CD14-positive monocyte (primary cell): ENCODE measurements at regions not wholly inside any gene's neighbourhood (a gene's known extent, or its start where the extent isn't known, plus 50 kb on each side); places are given as distances from the start of the nearest gene placed in this dataset.

ENCODE experiments used
- DNase-seq, 3 donors: peaks; one replicate each; pipeline ENCODE4 v3.0.0-alpha.2; 2011 to 2022
- H2AFZ ChIP-seq: 2 replicates; pipeline ENCODE4 v1.6.0; 2012; ENCODE audit warnings: mild to moderate bottlenecking, low read depth, low read length, inconsistent platforms; ENCODE audit not compliant: insufficient read depth, poor library complexity, severe bottlenecking
- H3K27ac ChIP-seq, 2 donors: 1 replicate in 1 of 2; 2 replicates in 1 of 2; pipeline ENCODE4 v1.5.1; 2012 to 2013; ENCODE audit warnings: low read length in 2 of 2, control low read depth in 1 of 2, inconsistent platforms in 1 of 2, low read depth in 1 of 2, mild to moderate bottlenecking in 1 of 2
- H3K27me3 ChIP-seq, 2 donors: one replicate each; pipeline versions ENCODE4 v1.6.0 to v1.6.1; 2011 to 2013; ENCODE audit warnings: low read length in 2 of 2; ENCODE audit not compliant: control insufficient read depth in 2 of 2, insufficient read depth in 2 of 2
- H3K36me3 ChIP-seq, 2 donors: replicated peaks in 1 of 2; 1 replicate in 1 of 2; 2 replicates in 1 of 2; pipeline versions ENCODE4 v1.5.1 to v1.6.1; 2012 to 2013; ENCODE audit warnings: low read length in 2 of 2, control low read depth in 1 of 2, inconsistent platforms in 1 of 2, mild to moderate bottlenecking in 1 of 2; ENCODE audit not compliant: insufficient read depth in 2 of 2, control insufficient read depth in 1 of 2
- H3K4me1 ChIP-seq, 2 donors: 1 replicate in 1 of 2; 2 replicates in 1 of 2; pipeline versions ENCODE4 v1.5.1 to v1.6.1; 2012 to 2013; ENCODE audit warnings: low read length in 2 of 2, control low read depth in 1 of 2, inconsistent platforms in 1 of 2, mild to moderate bottlenecking in 1 of 2, moderate library complexity in 1 of 2; ENCODE audit not compliant: insufficient read depth in 2 of 2, control insufficient read depth in 1 of 2
- H3K4me2 ChIP-seq: replicated peaks from 2 replicates; pipeline ENCODE3; 2012; ENCODE audit warnings: low read length, moderate library complexity, mild to moderate bottlenecking; ENCODE audit not compliant: poor library complexity, severe bottlenecking; ENCODE audit errors: extremely low read depth
- H3K4me3 ChIP-seq, 3 experiments: fragments of 200-600 bp in 1 of 3; sonication (generic) in 1 of 3; replicated peaks in 1 of 3; 1 replicate in 2 of 3; 2 replicates in 1 of 3; pipeline ENCODE4 v1.5.1; 2011 to 2013; ENCODE audit warnings: low read length in 3 of 3, mild to moderate bottlenecking in 3 of 3, control low read depth in 2 of 3, low read depth in 2 of 3, inconsistent platforms in 1 of 3, moderate library complexity in 1 of 3
- H3K79me2 ChIP-seq: 2 replicates; pipeline ENCODE4 v1.6.0; 2012; ENCODE audit warnings: mild to moderate bottlenecking, control low read depth, inconsistent platforms, low read length, moderate library complexity; ENCODE audit not compliant: insufficient read depth
- H3K9ac ChIP-seq: 2 replicates; pipeline ENCODE4 v1.6.0; 2017; ENCODE audit warnings: low read length, mild to moderate bottlenecking; ENCODE audit not compliant: insufficient read depth, poor library complexity, severe bottlenecking
- H3K9me3 ChIP-seq, 2 donors: replicated peaks in 1 of 2; 1 replicate in 1 of 2; 2 replicates in 1 of 2; pipeline versions ENCODE4 v1.5.1 to v1.6.1; 2012 to 2013; ENCODE audit warnings: low read length in 2 of 2, control low read depth in 1 of 2; ENCODE audit not compliant: control insufficient read depth in 1 of 2, insufficient read depth in 1 of 2
- H4K20me1 ChIP-seq: 2 replicates; pipeline ENCODE4 v1.6.0; 2012; ENCODE audit warnings: mild to moderate bottlenecking, low read length, control low read depth, moderate library complexity; ENCODE audit not compliant: insufficient read depth
- H3K27ac Mint-ChIP-seq, 7 donors: one replicate each; pipeline ENCODE4 v1.8.0; 2020; ENCODE audit warnings: mild to moderate bottlenecking in 7 of 7, mixed read lengths in 7 of 7, moderate library complexity in 6 of 7, inconsistent platforms in 2 of 7
- H3K27me3 Mint-ChIP-seq, 3 donors: one replicate each; pipeline ENCODE4 v1.8.0; 2021 to 2022; ENCODE audit warnings: low read depth in 3 of 3, mild to moderate bottlenecking in 3 of 3, mixed read lengths in 3 of 3, moderate library complexity in 3 of 3, inconsistent platforms in 1 of 3
- H3K36me3 Mint-ChIP-seq, 2 donors: one replicate each; pipeline ENCODE4 v1.8.0; 2020; ENCODE audit warnings: mixed read lengths in 2 of 2, inconsistent platforms in 1 of 2, mild to moderate bottlenecking in 1 of 2
- H3K4me1 Mint-ChIP-seq: one replicate; pipeline ENCODE4 v1.8.0; 2020; ENCODE audit warnings: mild to moderate bottlenecking, mixed read lengths
- H3K4me3 Mint-ChIP-seq, 2 donors: one replicate each; pipeline ENCODE4 v1.8.0; 2020; ENCODE audit warnings: mild to moderate bottlenecking in 2 of 2, mixed read lengths in 2 of 2, moderate library complexity in 1 of 2
- H3K9me3 Mint-ChIP-seq, 7 donors: one replicate each; pipeline ENCODE4 v1.8.0; 2020 to 2022; ENCODE audit warnings: mixed read lengths in 7 of 7, mild to moderate bottlenecking in 6 of 7, moderate library complexity in 6 of 7, inconsistent platforms in 2 of 7
- CTCF ChIP-seq: fragments of 200-600 bp; IDR thresholded peaks from one replicate; pipeline ENCODE4 v1.8.0; 2022; ENCODE audit warnings: antibody characterized with exemption, mild to moderate bottlenecking
- WGBS: methylation state at CpG from one replicate; pipeline ENCODE4 v1.1.5; 2013; ENCODE audit warnings: missing lambda C conversion rate; ENCODE audit not compliant: insufficient coverage; 5-methylcytosine and 5-hydroxymethylcytosine counted together
- intact Hi-C, 2 donors: fragments of 100-400 bp; cut with micrococcal nuclease; formaldehyde crosslinking; loops; one replicate each; pipeline versions ENCODE4 v1.15.0 to v1.15.1; 2023

- H4K20me1 ChIP-seq = no peaks in the 10 kb centered on the region
- no peak overlapping the region for H3K9ac ChIP-seq
- peaks cover 0 to 8% of the 10 kb centered on the region in 2 donors for H3K9me3 ChIP-seq
- H3K27me3 Mint-ChIP-seq = no peaks in the 10 kb centered on the region
- no CpG with 5 or more reads among the region's 4 CpGs for WGBS
- H3K36me3 Mint-ChIP-seq = no peaks in the 10 kb centered on the region
- TF ChIP-seq CTCF = no peak
- peaks cover 3 to 11% (median 7%) of the 10 kb centered on the region in 7 donors for H3K9me3 Mint-ChIP-seq
- no peak for DNase-seq
- no peaks in the 10 kb centered on the region for H3K36me3 ChIP-seq
- no peaks in the 10 kb centered on the region for H3K79me2 ChIP-seq
- no peak overlapping the region for H3K27ac ChIP-seq
- no peaks in the 10 kb centered on the region for H3K4me1 ChIP-seq
- no peak overlapping the region for H3K4me2 ChIP-seq
- no peak overlapping the region for H3K4me3 ChIP-seq
- intact Hi-C loops = no loop called here
- no peaks in the 10 kb centered on the region for H3K27me3 ChIP-seq
- no peaks in the 10 kb centered on the region for H3K4me1 Mint-ChIP-seq
- H3K4me3 Mint-ChIP-seq = no peak overlapping the region
- no peak overlapping the region for H2AFZ ChIP-seq
- no peak overlapping the region for H3K27ac Mint-ChIP-seq
These were observed 125.0 kb downstream of the LYPLAL1 start for GRCh38 chr1:219298571-219299148.

- no peaks in the 10 kb centered on the region for H3K79me2 ChIP-seq
- H4K20me1 ChIP-seq = no peaks in the 10 kb centered on the region
- H3K9me3 Mint-ChIP-seq = peaks cover 3 to 11% (median 8%) of the 10 kb centered on the region in 7 donors
- TF ChIP-seq CTCF = no peak
- H3K36me3 Mint-ChIP-seq = no peaks in the 10 kb centered on the region
- 60% methylated on average over 1 of the region's 6 CpGs for WGBS
- no peak overlapping the region for H2AFZ ChIP-seq
- H3K36me3 ChIP-seq = no peaks in the 10 kb centered on the region
- DNase-seq = no peak
- H3K27ac Mint-ChIP-seq = no peak overlapping the region
- H3K9me3 ChIP-seq = peaks cover 0 to 8% of the 10 kb centered on the region in 2 donors
- H3K27me3 Mint-ChIP-seq = no peaks in the 10 kb centered on the region
- intact Hi-C loops = no loop called here
- H3K4me3 ChIP-seq = no peak overlapping the region
- H3K27ac ChIP-seq = no peak overlapping the region
- H3K4me1 ChIP-seq = no peaks in the 10 kb centered on the region
- no peak overlapping the region for H3K4me3 Mint-ChIP-seq
- H3K4me1 Mint-ChIP-seq = no peaks in the 10 kb centered on the region
- no peaks in the 10 kb centered on the region for H3K27me3 ChIP-seq
- no peak overlapping the region for H3K4me2 ChIP-seq
- no peak overlapping the region for H3K9ac ChIP-seq
These were observed 123.0 kb downstream of the LYPLAL1 start for GRCh38 chr1:219296430-219297355.
